ENCODE measurements at regions not wholly inside any gene's neighbourhood (a gene's known extent, or its start where the extent isn't known, plus 50 kb on each side); places are given as distances from the start of the nearest gene placed in this dataset.

GRCh38 chr10:78650122-78650521 is 418.6 kb upstream of the ZMIZ1 start:
- intact Hi-C loops (cut with micrococcal nuclease), result loop anchor here (10.0 kb wide), 1 partner anchor 605 kb away; no protein-coding TSS in a partner anchor
- H3K36me3 Mint-ChIP-seq (ENCODE audit: insufficient read depth, unreplicated experiment), result peaks cover 6% of the 10 kb centered on the region
- no peak for TF ChIP-seq CTCF (IDR thresholded peaks at IDR 0.05; ENCODE audit: unreplicated experiment)
- no peaks in the 10 kb centered on the region for H3K4me1 Mint-ChIP-seq (ENCODE audit: insufficient read depth, unreplicated experiment)
- POLR2A ChIA-PET, result interaction anchor here (0.6 kb wide), 2 partner anchors 45 to 113 kb away, joined by 3 read pairs; no protein-coding TSS in a partner anchor
- no peak overlapping the region for H3K4me3 Mint-ChIP-seq (ENCODE audit: unreplicated experiment)
- H3K27me3 Mint-ChIP-seq (ENCODE audit: insufficient read depth, unreplicated experiment), result peaks cover 84% of the 10 kb centered on the region
- H3K9me3 Mint-ChIP-seq (ENCODE audit: unreplicated experiment), result no peaks in the 10 kb centered on the region
- no TSS peak for BruUV-seq (replicated peaks)
- CTCF ChIA-PET, result interaction anchor here (0.6 to 2.8 kb wide), 5 partner anchors 8 to 437 kb away, joined by 3 to 14 read pairs (median 3); no protein-coding TSS in a partner anchor
- no peak overlapping the region for H3K27ac Mint-ChIP-seq (ENCODE audit: low read depth, unreplicated experiment)
- DNase-seq (ENCODE audit: unreplicated experiment), result no peak

GRCh38 chr10:78651287-78651686 is 417.5 kb upstream of the ZMIZ1 start:
- DNase-seq (ENCODE audit: unreplicated experiment), result no peak
- CTCF ChIA-PET, result interaction anchor here (0.6 to 0.7 kb wide), 2 partner anchors 61 to 83 kb away, joined by 3 read pairs; no protein-coding TSS in a partner anchor
- BruUV-seq (replicated peaks), result no TSS peak

GRCh38 chr10:78653555-78653954 is 415.2 kb upstream of the ZMIZ1 start:
- Mint-ChIP-seq H3K4me3 (ENCODE audit: unreplicated experiment) (no peak overlapping the region), H3K27me3 (ENCODE audit: insufficient read depth, unreplicated experiment) (peaks cover 67% of the 10 kb centered on the region), H3K9me3 (ENCODE audit: unreplicated experiment) (no peaks in the 10 kb centered on the region), H3K4me1 (ENCODE audit: insufficient read depth, unreplicated experiment) (no peaks in the 10 kb centered on the region), H3K36me3 (ENCODE audit: insufficient read depth, unreplicated experiment) (no peaks in the 10 kb centered on the region), H3K27ac (ENCODE audit: low read depth, unreplicated experiment) (no peak overlapping the region)
- POLR2A ChIA-PET, result no interaction called here
- no peak for TF ChIP-seq CTCF (IDR thresholded peaks at IDR 0.05; ENCODE audit: unreplicated experiment)
- no peak for DNase-seq (ENCODE audit: unreplicated experiment)
- intact Hi-C loops (cut with micrococcal nuclease), result loop anchor here (10.0 kb wide), 1 partner anchor 609 kb away; no protein-coding TSS in a partner anchor
- CTCF ChIA-PET, result interaction anchor here (0.6 kb wide), 1 partner anchor 45 kb away, joined by 3 read pairs; no protein-coding TSS in a partner anchor
- no TSS peak for BruUV-seq (replicated peaks)

More at GRCh38 chr10:78651287-78651686, 417.5 kb upstream of the ZMIZ1 start:
- no peak for TF ChIP-seq CTCF (IDR thresholded peaks at IDR 0.05; ENCODE audit: unreplicated experiment)
- H3K27me3 Mint-ChIP-seq (ENCODE audit: insufficient read depth, unreplicated experiment), result peaks cover 85% of the 10 kb centered on the region
- H3K9me3 Mint-ChIP-seq (ENCODE audit: unreplicated experiment), result no peaks in the 10 kb centered on the region
- H3K27ac Mint-ChIP-seq (ENCODE audit: low read depth, unreplicated experiment), result no peak overlapping the region
- intact Hi-C loops (cut with micrococcal nuclease), result loop anchor here (10.0 kb wide), 1 partner anchor 606 kb away; no protein-coding TSS in a partner anchor
- no peaks in the 10 kb centered on the region for H3K4me1 Mint-ChIP-seq (ENCODE audit: insufficient read depth, unreplicated experiment)
- H3K36me3 Mint-ChIP-seq (ENCODE audit: insufficient read depth, unreplicated experiment), result peaks cover 6% of the 10 kb centered on the region
- no peak overlapping the region for H3K4me3 Mint-ChIP-seq (ENCODE audit: unreplicated experiment)
- POLR2A ChIA-PET, result no interaction called here

GRCh38 chr10:78654047-78654590 is 414.6 kb upstream of the ZMIZ1 start:
- POLR2A ChIA-PET, result no interaction called here
- no peaks in the 10 kb centered on the region for H3K36me3 Mint-ChIP-seq (ENCODE audit: insufficient read depth, unreplicated experiment)

More at GRCh38 chr10:78654047-78654590, 414.6 kb upstream of the ZMIZ1 start:
- no TSS peak for BruUV-seq (replicated peaks)
- intact Hi-C loops (cut with micrococcal nuclease), result loop anchor here (10.0 kb wide), 1 partner anchor 609 kb away; no protein-coding TSS in a partner anchor
- TF ChIP-seq CTCF (IDR thresholded peaks at IDR 0.05; ENCODE audit: unreplicated experiment), result no peak
- CTCF ChIA-PET, result interaction anchor here (0.6 kb wide), 1 partner anchor 45 kb away, joined by 3 read pairs; no protein-coding TSS in a partner anchor
- H3K27ac Mint-ChIP-seq (ENCODE audit: low read depth, unreplicated experiment), result no peak overlapping the region
- no peak for DNase-seq (ENCODE audit: unreplicated experiment)
- no peaks in the 10 kb centered on the region for H3K9me3 Mint-ChIP-seq (ENCODE audit: unreplicated experiment)
- no peak overlapping the region for H3K4me3 Mint-ChIP-seq (ENCODE audit: unreplicated experiment)
- H3K27me3 Mint-ChIP-seq (ENCODE audit: insufficient read depth, unreplicated experiment), result peaks cover 61% of the 10 kb centered on the region
- H3K4me1 Mint-ChIP-seq (ENCODE audit: insufficient read depth, unreplicated experiment), result no peaks in the 10 kb centered on the region

All from MCF 10A (cell line).